ENCODE measurements at regions not wholly inside any gene's neighbourhood (a gene's known extent, or its start where the extent isn't known, plus 50 kb on each side); places are given as distances from the start of the nearest gene placed in this dataset.

DNA sequence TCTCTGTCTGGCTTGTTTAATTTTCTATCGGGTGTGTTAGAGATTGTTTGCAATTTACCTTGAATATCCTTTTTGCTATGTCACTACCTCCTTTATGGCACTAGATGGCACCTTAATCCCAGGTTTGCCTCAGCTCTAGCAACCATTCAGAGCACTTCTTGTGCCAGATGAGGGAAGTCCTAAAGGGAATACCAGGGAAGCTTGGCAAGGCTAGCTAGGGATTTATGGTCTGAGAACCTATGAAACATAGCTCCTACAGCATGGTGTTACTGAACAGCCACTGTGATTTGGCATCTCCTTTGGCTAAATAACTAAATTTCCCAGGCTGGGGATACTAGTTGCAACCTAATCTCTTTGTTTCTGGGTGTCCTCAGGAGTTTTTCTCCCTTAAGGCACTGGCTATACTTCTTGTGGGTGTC lies 69.0 kb upstream of the VOPP1 start:
- TF ChIP-seq, protein P1, sequence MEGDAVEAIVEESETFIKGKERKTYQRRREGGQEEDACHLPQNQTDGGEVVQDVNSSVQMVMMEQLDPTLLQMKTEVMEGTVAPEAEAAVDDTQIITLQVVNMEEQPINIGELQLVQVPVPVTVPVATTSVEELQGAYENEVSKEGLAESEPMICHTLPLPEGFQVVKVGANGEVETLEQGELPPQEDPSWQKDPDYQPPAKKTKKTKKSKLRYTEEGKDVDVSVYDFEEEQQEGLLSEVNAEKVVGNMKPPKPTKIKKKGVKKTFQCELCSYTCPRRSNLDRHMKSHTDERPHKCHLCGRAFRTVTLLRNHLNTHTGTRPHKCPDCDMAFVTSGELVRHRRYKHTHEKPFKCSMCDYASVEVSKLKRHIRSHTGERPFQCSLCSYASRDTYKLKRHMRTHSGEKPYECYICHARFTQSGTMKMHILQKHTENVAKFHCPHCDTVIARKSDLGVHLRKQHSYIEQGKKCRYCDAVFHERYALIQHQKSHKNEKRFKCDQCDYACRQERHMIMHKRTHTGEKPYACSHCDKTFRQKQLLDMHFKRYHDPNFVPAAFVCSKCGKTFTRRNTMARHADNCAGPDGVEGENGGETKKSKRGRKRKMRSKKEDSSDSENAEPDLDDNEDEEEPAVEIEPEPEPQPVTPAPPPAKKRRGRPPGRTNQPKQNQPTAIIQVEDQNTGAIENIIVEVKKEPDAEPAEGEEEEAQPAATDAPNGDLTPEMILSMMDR (conservative IDR thresholded peaks at IDR 0.05; ENCODE audit: low read length), result peak; percentile 89
- no peak for TF ChIP-seq EZH2phosphoT487 (IDR thresholded peaks at IDR 0.05; ENCODE audit: borderline replicate concordance)

All from Loucy (cell line).